ENCODE measurements at regions not wholly inside any gene's neighbourhood (a gene's known extent, or its start where the extent isn't known, plus 50 kb on each side); places are given as distances from the start of the nearest gene placed in this dataset.

DNA sequence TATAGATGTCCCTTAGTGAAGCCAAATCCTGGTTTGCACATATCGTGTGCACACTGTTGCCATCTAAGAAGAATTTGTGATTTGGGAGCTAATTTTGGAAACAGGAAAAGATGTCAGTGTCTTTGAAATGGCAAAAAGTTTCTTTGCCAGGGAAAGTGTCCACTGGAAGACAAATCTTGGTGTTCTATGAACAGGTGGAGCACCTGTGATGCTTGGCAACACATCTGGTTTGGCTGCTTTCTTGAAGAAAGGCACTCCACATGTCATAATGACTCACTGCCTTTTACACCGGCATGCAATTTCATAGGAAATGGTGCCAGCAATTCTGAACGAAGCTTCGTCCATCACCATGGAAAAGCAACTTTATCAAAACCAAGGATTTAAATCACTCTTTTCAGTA lies 1040.0 kb upstream of the MAP3K7 start:
- Histone ChIP-seq H3K4me3 (replicated peaks; ENCODE audit: low read depth, low read length) (no peak overlapping the region), H3K36me3 (ENCODE audit: control insufficient read depth, insufficient read depth, low read length) (no peaks in the 10 kb centered on the region), H3K27me3 (replicated peaks; ENCODE audit: control insufficient read depth, insufficient read depth, low read length) (no peaks in the 10 kb centered on the region)
- TF ChIP-seq, protein P1, sequence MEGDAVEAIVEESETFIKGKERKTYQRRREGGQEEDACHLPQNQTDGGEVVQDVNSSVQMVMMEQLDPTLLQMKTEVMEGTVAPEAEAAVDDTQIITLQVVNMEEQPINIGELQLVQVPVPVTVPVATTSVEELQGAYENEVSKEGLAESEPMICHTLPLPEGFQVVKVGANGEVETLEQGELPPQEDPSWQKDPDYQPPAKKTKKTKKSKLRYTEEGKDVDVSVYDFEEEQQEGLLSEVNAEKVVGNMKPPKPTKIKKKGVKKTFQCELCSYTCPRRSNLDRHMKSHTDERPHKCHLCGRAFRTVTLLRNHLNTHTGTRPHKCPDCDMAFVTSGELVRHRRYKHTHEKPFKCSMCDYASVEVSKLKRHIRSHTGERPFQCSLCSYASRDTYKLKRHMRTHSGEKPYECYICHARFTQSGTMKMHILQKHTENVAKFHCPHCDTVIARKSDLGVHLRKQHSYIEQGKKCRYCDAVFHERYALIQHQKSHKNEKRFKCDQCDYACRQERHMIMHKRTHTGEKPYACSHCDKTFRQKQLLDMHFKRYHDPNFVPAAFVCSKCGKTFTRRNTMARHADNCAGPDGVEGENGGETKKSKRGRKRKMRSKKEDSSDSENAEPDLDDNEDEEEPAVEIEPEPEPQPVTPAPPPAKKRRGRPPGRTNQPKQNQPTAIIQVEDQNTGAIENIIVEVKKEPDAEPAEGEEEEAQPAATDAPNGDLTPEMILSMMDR (IDR thresholded peaks at IDR 0.05; ENCODE audit: insufficient read depth, low read length, poor library complexity, severe bottlenecking), result no peak
- no peak for DNase-seq (ENCODE audit: extremely low read depth, insufficient read length)

DNA sequence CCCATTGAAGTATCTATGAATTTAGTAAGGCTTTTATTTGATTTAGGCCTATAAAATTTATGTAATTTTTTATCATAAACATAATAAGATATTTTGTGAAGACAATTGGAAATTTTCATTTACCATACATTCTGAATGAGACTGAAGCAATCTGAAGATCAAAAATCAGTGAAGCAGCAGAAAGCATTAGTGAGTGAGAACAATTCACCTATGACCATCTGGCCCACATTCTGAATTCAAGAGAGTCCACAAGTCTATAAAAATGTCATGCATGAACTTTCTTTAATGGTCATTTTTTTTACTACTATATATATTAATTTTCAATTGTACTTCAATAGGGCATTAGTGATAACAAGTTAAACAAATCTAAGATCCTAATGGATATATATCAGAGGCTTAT lies 1026.6 kb upstream of the MAP3K7 start:
- TF ChIP-seq, protein P1 (IDR thresholded peaks at IDR 0.05; ENCODE audit: insufficient read depth, low read length, poor library complexity, severe bottlenecking), result no peak
- no peak for DNase-seq (ENCODE audit: extremely low read depth, insufficient read length)

DNA sequence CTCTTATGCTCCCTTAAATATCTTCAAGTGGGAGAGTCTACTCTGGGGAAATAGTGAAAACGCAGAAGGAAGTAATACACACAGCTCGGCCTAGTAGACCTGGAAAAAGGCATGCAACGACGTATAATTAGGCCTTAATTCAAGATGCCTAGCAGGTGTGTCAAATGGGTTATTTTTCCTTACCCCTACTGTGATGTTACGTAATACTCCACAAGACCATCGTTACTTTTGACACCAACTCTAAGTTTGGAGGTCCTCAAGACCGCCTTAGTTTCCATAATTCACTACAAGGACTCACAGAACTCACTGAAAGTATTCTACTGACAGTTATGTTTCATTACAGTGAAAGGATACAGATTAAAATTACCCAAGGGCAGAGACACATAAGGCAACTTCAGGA lies 1024.3 kb upstream of the MAP3K7 start:
- Histone ChIP-seq H3K27me3 (replicated peaks; ENCODE audit: control insufficient read depth, insufficient read depth, low read length) (no peaks in the 10 kb centered on the region), H3K36me3 (ENCODE audit: control insufficient read depth, insufficient read depth, low read length) (no peaks in the 10 kb centered on the region), H3K4me3 (replicated peaks; ENCODE audit: low read depth, low read length) (no peak overlapping the region)
- no peak for DNase-seq (ENCODE audit: extremely low read depth, insufficient read length)
- TF ChIP-seq, protein P1 (IDR thresholded peaks at IDR 0.05; ENCODE audit: insufficient read depth, low read length, poor library complexity, severe bottlenecking), result no peak

More for the DNA sequence above, 1026.6 kb upstream of the MAP3K7 start:
- H3K4me3 ChIP-seq (replicated peaks; ENCODE audit: low read depth, low read length), result no peak overlapping the region
- no peaks in the 10 kb centered on the region for H3K36me3 ChIP-seq (ENCODE audit: control insufficient read depth, insufficient read depth, low read length)
- no peaks in the 10 kb centered on the region for H3K27me3 ChIP-seq (replicated peaks; ENCODE audit: control insufficient read depth, insufficient read depth, low read length)

DNA sequence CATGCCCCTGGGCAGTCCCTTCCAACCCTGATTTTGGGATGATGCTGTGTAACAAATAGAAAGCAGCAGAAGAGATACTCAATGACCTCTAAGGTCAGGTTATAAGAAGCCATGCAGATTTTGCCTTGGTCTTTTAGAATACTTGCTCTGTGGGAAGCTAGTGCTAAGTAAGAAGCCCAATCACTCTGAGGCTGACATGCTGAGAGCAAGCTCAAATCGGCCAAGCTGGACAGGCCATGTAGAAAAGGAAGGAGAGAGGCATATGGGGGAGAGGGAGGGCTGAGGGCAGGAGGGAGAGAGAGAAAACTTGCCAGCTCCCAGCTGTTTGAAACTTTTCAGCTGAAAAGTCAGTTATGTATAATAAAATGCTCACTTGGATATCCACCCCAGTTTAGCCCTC lies 1021.6 kb upstream of the MAP3K7 start:
- no peak for DNase-seq (ENCODE audit: extremely low read depth, insufficient read length)
- no peaks in the 10 kb centered on the region for H3K27me3 ChIP-seq (replicated peaks; ENCODE audit: control insufficient read depth, insufficient read depth, low read length)
- TF ChIP-seq, protein P1 (IDR thresholded peaks at IDR 0.05; ENCODE audit: insufficient read depth, low read length, poor library complexity, severe bottlenecking), result no peak
- no peaks in the 10 kb centered on the region for H3K36me3 ChIP-seq (ENCODE audit: control insufficient read depth, insufficient read depth, low read length)
- no peak overlapping the region for H3K4me3 ChIP-seq (replicated peaks; ENCODE audit: low read depth, low read length)

DNA sequence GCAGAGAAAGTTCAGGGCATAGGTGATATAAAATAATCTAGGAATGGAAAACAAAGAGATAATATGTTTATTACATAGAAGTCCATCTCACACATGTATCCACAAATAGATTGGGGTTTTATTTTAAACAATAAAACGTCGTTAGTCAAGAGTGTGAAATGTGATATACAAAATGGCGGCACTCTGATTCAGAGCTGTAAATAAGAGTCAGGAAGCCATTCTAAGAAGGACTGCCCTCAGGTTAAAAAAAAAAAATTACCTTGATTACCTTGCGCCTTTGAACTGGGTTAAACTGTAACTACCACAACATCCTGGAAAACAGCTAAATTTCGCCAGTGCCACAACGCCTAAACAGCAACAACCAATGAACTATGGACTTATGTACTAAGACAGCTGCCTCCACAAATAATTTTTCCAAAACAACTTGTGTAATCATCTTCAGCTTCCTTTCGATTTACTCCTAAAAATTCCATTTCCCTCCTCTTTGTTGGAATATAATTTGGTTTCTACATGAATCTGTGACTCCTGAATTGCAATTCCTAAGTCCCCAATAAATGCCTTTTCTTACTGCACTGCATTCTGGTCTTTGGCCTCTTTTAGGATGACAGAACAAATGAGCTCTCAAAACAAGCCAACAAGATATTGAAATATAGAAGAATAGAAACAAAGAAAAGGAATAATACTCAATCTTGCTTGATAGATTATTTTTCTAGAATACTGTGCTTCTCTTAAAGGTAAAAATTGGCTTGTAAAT lies 1019.5 kb upstream of the MAP3K7 start:
- H3K4me3 ChIP-seq (replicated peaks; ENCODE audit: low read depth, low read length), result no peak overlapping the region
- TF ChIP-seq, protein P1 (IDR thresholded peaks at IDR 0.05; ENCODE audit: insufficient read depth, low read length, poor library complexity, severe bottlenecking), result no peak

More for the DNA sequence above, 1019.5 kb upstream of the MAP3K7 start:
- H3K27me3 ChIP-seq (replicated peaks; ENCODE audit: control insufficient read depth, insufficient read depth, low read length), result no peaks in the 10 kb centered on the region
- DNase-seq (ENCODE audit: extremely low read depth, insufficient read length), result no peak
- H3K36me3 ChIP-seq (ENCODE audit: control insufficient read depth, insufficient read depth, low read length), result no peaks in the 10 kb centered on the region
